GM13977 (cell line): ENCODE measurements at regions not wholly inside any gene's neighbourhood (a gene's known extent, or its start where the extent isn't known, plus 50 kb on each side); places are given as distances from the start of the nearest gene placed in this dataset.
"Not testable (repeated sequence)": the region's sequence is repeated elsewhere in the genome, so short reads cannot be mapped to it uniquely, and the experiment has no call there.

Experiments used
- DNase-seq: peaks from one replicate; pipeline ENCODE4 v3.0.0; 2012; ENCODE audit warnings: low spot score
- CTCF ChIP-seq: IDR thresholded peaks from 2 replicates; pipeline ENCODE4 v1.5.1; 2012; ENCODE audit warnings: mild to moderate bottlenecking, control low read depth; ENCODE audit not compliant: insufficient read depth; ENCODE audit errors: extremely low read depth, missing control alignments
- in situ Hi-C: fragments of 300-500 bp; cut with MboI; formaldehyde crosslinking; loops from one replicate; pipeline ENCODE4 v1.12.0; 2022; ENCODE audit warnings: low sequenced_read_pairs, low pct_unique_long_range_greater_than_20kb, mixed read lengths, inconsistent platforms; ENCODE audit not compliant: unreplicated experiment

DNA sequence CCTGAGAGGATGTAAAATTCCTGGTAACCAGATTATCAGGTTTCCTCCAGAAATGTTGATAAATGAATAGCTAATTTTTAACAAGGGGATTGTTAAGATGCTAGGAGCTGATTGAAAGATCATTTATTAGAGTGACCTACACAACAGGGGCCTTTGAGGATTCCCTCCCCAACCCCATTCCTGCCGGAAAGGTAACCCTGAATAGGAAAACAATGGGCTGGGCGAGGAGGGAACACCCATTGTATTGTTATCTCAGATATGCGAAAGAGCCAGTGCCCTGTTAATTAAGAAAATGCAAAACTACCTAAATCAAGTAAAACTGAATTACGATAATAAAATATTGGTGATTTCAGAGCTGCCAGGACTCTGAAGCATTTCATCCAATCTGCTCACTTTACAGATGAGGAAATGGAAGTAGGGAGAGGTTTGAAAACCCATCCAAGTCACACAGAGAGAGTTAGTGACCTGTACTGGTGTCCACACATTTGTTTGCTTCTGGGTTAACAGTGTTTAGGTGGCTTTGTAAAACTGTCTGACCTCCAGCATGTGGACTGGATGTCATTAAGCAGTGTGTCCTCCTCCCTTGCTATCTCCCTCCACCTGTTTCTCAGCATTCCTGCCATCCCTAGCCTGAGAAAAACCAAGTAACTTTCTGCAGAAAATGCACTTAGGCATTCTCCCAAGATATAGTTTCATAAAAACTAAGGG lies 214.8 kb downstream of the TTC6 start:
- no peak for DNase-seq
- in situ Hi-C loops, result no loop called here
- TF ChIP-seq CTCF, result no peak

DNA sequence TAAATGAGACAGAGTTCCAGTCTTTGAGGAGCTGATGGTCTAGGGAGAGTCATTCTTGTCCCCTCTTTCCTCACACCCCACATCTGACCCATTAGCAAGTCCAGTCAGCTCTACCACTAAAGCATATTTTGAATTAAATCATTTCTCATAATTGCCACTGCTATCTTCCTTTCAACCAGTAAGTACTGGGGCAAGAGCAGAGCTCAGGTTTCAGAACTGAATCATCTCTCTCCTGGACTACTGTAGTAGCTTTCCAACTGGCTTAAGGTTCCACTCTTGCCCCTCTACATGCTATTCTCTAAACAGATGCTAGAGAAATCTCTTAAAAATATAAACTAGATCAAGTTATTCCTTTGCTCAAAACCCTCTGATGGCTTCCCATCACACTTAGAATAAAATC lies 218.3 kb downstream of the TTC6 start:
- TF ChIP-seq CTCF, result no peak
- in situ Hi-C loops, result no loop called here
- DNase-seq, result no peak

GRCh38 chr14:37816135-37816534 lies 220.7 kb downstream of the TTC6 start:
- no peak for TF ChIP-seq CTCF
- no peak for DNase-seq
- in situ Hi-C loops, result no loop called here

- no peak for TF ChIP-seq CTCF
- in situ Hi-C loops, result no loop called here
- no peak for DNase-seq
Observed at GRCh38 chr14:37816743-37817295, 221.4 kb downstream of the TTC6 start.

- no peak for DNase-seq
- no peak for TF ChIP-seq CTCF
- in situ Hi-C loops, result no loop called here
Observed at GRCh38 chr14:37819155-37820015, 224.0 kb downstream of the TTC6 start.

GRCh38 chr14:37820810-37821209 lies 225.4 kb downstream of the TTC6 start:
- DNase-seq, in situ Hi-C loops: not testable (repeated sequence)
